GM12864 (cell line): ENCODE measurements at regions not wholly inside any gene's neighbourhood (a gene's known extent, or its start where the extent isn't known, plus 50 kb on each side); places are given as distances from the start of the nearest gene placed in this dataset.
"Not testable (repeated sequence)": the region's sequence is repeated elsewhere in the genome, so short reads cannot be mapped to it uniquely, and the experiment has no call there.

ENCODE experiments used
- DNase-seq: peaks from one replicate; pipeline ENCODE4 v3.0.0-alpha.2; 2011; ENCODE audit warnings: low read depth
- H3K4me3 ChIP-seq: 2 replicates; pipeline ENCODE4 v1.5.1; 2011; ENCODE audit warnings: mild to moderate bottlenecking, low read depth, low read length, control low read depth

- DNase-seq: not testable (repeated sequence)
Measured at GRCh38 chr9:63296848-63297247, 1988.2 kb downstream of the FOXD4L5 start.

GRCh38 chr9:63296366-63296765 is 1988.6 kb downstream of the FOXD4L5 start:
- H3K4me3 ChIP-seq, DNase-seq: not testable (repeated sequence)

More at GRCh38 chr9:63296848-63297247, 1988.2 kb downstream of the FOXD4L5 start:
- H3K4me3 ChIP-seq: not testable (repeated sequence)

GRCh38 chr9:63289971-63290370 is 1995.0 kb downstream of the FOXD4L5 start:
- DNase-seq, H3K4me3 ChIP-seq: not testable (repeated sequence)
